GM18907 (cell line): ENCODE measurements at regions not wholly inside any gene's neighbourhood (a gene's known extent, or its start where the extent isn't known, plus 50 kb on each side); places are given as distances from the start of the nearest gene placed in this dataset.

Experiments
- ATAC-seq: cut with Tn5 transposase; IDR thresholded peaks from one replicate; pipeline ENCODE4 v1.9.1; 2021; ENCODE audit warnings: mild to moderate bottlenecking, moderate library complexity; ENCODE audit not compliant: unreplicated experiment

DNA sequence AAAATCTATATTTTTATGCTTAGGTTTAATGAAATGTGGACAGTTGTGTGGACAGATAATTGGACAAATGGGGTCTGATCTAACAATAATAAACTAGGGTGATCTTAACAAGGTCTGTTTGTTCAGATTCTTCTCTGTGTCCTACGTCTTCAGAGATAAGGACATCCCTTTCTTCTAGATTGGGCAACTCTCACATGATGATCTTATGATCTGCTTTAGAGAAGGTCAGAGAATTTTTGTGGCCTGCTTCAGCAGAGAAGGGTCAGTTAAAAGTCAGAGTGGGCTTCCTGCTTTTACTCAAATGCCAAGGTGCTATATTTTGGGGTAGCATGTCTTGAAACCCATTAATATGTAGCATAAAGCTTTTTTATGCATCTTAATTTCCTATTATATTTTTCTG is 63.8 kb upstream of the RGMB start:
- ATAC-seq: no peak

- no peak for ATAC-seq
Observed at GRCh38 chr5:98713027-98713426, 60.4 kb upstream of the RGMB start.

DNA sequence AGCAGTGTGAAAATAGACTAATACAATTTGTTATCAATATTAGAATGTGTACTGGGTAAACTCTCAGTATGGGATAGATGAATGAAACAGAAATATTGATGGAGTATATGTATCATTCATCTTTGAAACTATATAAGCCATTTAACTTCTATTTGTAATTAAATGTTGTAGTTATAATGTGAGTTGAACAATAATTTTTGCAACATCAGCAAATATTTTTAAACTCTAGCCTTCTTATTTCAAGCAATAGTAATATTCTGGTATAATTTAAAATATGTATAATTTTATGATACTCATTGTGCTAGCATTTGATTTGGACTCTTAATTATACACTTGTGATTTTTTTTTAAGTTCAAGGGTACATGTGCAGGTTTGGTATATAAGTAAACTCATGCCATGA is 59.6 kb upstream of the RGMB start:
- no peak for ATAC-seq

- no peak for ATAC-seq
Observed at GRCh38 chr5:98714710-98715288, 58.7 kb upstream of the RGMB start.

- ATAC-seq: no peak
Observed at GRCh38 chr5:98721231-98721928, 52.1 kb upstream of the RGMB start.

DNA sequence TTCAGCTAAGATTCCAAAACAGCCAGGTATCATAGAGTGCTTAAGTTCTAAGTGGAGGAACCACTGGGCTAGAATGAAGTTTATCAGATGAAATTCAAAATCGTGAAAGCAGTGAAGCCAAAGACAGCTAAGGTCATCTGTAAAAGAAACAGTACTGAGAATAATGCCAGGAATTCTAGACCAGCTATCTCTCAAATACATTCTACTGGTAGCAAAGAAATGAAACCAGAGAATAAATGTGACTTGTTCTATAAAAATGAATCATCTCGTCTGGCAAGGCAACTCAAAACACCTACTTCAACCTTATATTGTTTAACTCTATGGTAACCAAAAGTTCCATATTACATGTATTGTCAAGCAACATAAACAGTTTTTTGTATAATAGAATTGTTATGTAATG is 51.3 kb upstream of the RGMB start:
- no peak for ATAC-seq

DNA sequence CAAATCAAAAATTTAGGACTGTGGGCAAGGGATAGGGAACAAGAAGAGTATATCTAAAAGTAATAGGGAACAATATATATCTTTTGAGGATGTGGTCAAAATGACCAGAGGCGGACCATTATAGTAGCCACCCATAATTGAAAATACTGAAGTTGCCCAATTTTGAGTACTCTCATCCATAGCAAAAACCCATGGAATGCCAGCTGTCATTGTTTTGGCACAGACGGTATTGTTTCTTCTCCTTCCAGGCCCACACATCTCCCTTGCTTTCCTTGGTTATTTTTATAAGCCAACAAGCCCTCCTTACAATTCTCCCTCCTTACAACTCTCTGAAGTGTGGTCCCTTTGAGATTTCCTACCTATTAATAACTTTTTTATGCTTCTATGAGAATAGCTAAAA is 50.4 kb upstream of the RGMB start:
- no peak for ATAC-seq
